Uterus (tissue), 3 donors: ENCODE measurements at regions not wholly inside any gene's neighbourhood (a gene's known extent, or its start where the extent isn't known, plus 50 kb on each side); places are given as distances from the start of the nearest gene placed in this dataset.

ENCODE experiments used
- DNase-seq, 2 donors: peaks; one replicate each; pipeline ENCODE4 v3.0.0-alpha.2; 2019 to 2020
- H3K27ac ChIP-seq, 2 donors: fragments of 200-600 bp; sonication (generic); 1 replicate in 1 of 2; 2 replicates in 1 of 2; pipeline ENCODE4 v1.5.1; 2016 to 2018
- H3K27me3 ChIP-seq, 2 donors: fragments of 200-600 bp; sonication (generic); one replicate each; pipeline ENCODE4 v1.5.1; 2018 to 2019; ENCODE audit warnings: control low read depth in 1 of 2
- H3K36me3 ChIP-seq, 2 donors: fragments of 200-600 bp; sonication (generic); one replicate each; pipeline ENCODE4 v1.5.1; 2019; ENCODE audit warnings: control low read depth in 1 of 2
- H3K4me1 ChIP-seq, 2 donors: fragments of 200-600 bp; sonication (generic); one replicate each; pipeline ENCODE4 v1.5.1; 2018 to 2019; ENCODE audit warnings: control low read depth in 1 of 2
- H3K4me3 ChIP-seq, 2 donors: fragments of 200-600 bp; sonication (generic); 1 replicate in 1 of 2; 2 replicates in 1 of 2; pipeline ENCODE4 v1.5.1; 2018 to 2019; ENCODE audit warnings: mild to moderate bottlenecking in 1 of 2
- H3K9me3 ChIP-seq, 2 donors: fragments of 200-600 bp; sonication (generic); one replicate each; pipeline ENCODE4 v1.5.1; 2019; ENCODE audit warnings: control low read depth in 1 of 2
- CTCF ChIP-seq, 4 experiments: fragments of 200-600 bp in 2 of 4; fragments of 450-650 bp in 2 of 4; sonication (generic) in 2 of 4; IDR thresholded peaks; one replicate each; pipeline ENCODE4 v1.5.1; 2016 to 2019; ENCODE audit warnings: antibody characterized with exemption in 4 of 4, mild to moderate bottlenecking in 2 of 4, moderate library complexity in 1 of 4
- POLR2A ChIP-seq, 2 donors: fragments of 450-650 bp; IDR thresholded peaks; one replicate each; pipeline ENCODE4 v1.6.1; 2016; ENCODE audit warnings: antibody characterized with exemption in 2 of 2, mild to moderate bottlenecking in 1 of 2, moderate library complexity in 1 of 2
- intact Hi-C: fragments of 100-400 bp; cut with DNase I; formaldehyde crosslinking; loops from one replicate; pipeline ENCODE4 v1.15.1; 2023; ENCODE audit warnings: low total_unique reads
- donor health status: DM: yes; HTN: yes; CAD: no.

- Histone ChIP-seq H3K27ac (peak overlapping the region; percentile 62 to 63), H3K9me3 (no peaks in the 10 kb centered on the region), H3K4me3 (no peak overlapping the region), H3K4me1 (no peaks in the 10 kb centered on the region), H3K27me3 (no peaks in the 10 kb centered on the region), H3K36me3 (no peaks in the 10 kb centered on the region)
- intact Hi-C loops: no loop called here
- DNase-seq: no peak
- TF ChIP-seq CTCF (IDR thresholded peaks at IDR 0.05) (no peak), POLR2A (IDR thresholded peaks at IDR 0.05) (no peak)
Observed at GRCh38 chr2:172284209-172284608, 143.2 kb upstream of the ITGA6 start.

GRCh38 chr2:172285010-172285621 lies 142.3 kb upstream of the ITGA6 start:
- DNase-seq: no peak
- TF ChIP-seq CTCF (IDR thresholded peaks at IDR 0.05): no peak
- H3K9me3 ChIP-seq: no peaks in the 10 kb centered on the region
- no peak overlapping the region for H3K4me3 ChIP-seq
- no peaks in the 10 kb centered on the region for H3K4me1 ChIP-seq
- H3K36me3 ChIP-seq: no peaks in the 10 kb centered on the region
- intact Hi-C loops: no loop called here
- peak overlapping the region; percentile 62 to 63 for H3K27ac ChIP-seq
- no peaks in the 10 kb centered on the region for H3K27me3 ChIP-seq

GRCh38 chr2:172285760-172286159 lies 141.6 kb upstream of the ITGA6 start:
- no peak for DNase-seq
- no peak for TF ChIP-seq CTCF (IDR thresholded peaks at IDR 0.05)
- TF ChIP-seq POLR2A (IDR thresholded peaks at IDR 0.05): no peak
- intact Hi-C loops: no loop called here
- Histone ChIP-seq H3K27me3 (no peaks in the 10 kb centered on the region), H3K4me1 (no peaks in the 10 kb centered on the region), H3K4me3 (no peak overlapping the region), H3K36me3 (no peaks in the 10 kb centered on the region), H3K27ac (peak overlapping the region; percentile 62 to 63), H3K9me3 (no peaks in the 10 kb centered on the region)

GRCh38 chr2:172287190-172287589 lies 140.2 kb upstream of the ITGA6 start:
- TF ChIP-seq CTCF (IDR thresholded peaks at IDR 0.05) (no peak), POLR2A (IDR thresholded peaks at IDR 0.05) (no peak)
- intact Hi-C loops: no loop called here

GRCh38 chr2:172287605-172288315 lies 139.6 kb upstream of the ITGA6 start:
- DNase-seq: peak; percentile 48 to 78
- H3K4me3 ChIP-seq: no peak overlapping the region
- intact Hi-C loops: no loop called here
- no peak for TF ChIP-seq POLR2A (IDR thresholded peaks at IDR 0.05)
- no peak for TF ChIP-seq CTCF (IDR thresholded peaks at IDR 0.05)
- H3K27me3 ChIP-seq: no peaks in the 10 kb centered on the region
- no peaks in the 10 kb centered on the region for H3K9me3 ChIP-seq
- H3K36me3 ChIP-seq: no peaks in the 10 kb centered on the region
- H3K27ac ChIP-seq: peak overlapping the region; percentile 51 to 62
- H3K4me1 ChIP-seq: no peaks in the 10 kb centered on the region

More at GRCh38 chr2:172287190-172287589, 140.2 kb upstream of the ITGA6 start:
- H3K27ac ChIP-seq: peak overlapping the region; percentile 51 to 62
- DNase-seq: no peak
- no peaks in the 10 kb centered on the region for H3K27me3 ChIP-seq
- H3K9me3 ChIP-seq: no peaks in the 10 kb centered on the region
- no peaks in the 10 kb centered on the region for H3K36me3 ChIP-seq
- no peak overlapping the region for H3K4me3 ChIP-seq
- H3K4me1 ChIP-seq: no peaks in the 10 kb centered on the region
